Cardiac fibroblast (primary cell): ENCODE measurements at regions not wholly inside any gene's neighbourhood (a gene's known extent, or its start where the extent isn't known, plus 50 kb on each side); places are given as distances from the start of the nearest gene placed in this dataset.
A peak's percentile ranks its signal among the peaks of the same experiment; 100 is the strongest.

ENCODE experiments used
- DNase-seq, 2 donors: peaks; one replicate each; pipeline versions ENCODE4 v3.0.0 to v3.0.0-alpha.2; 2010; ENCODE audit warnings: low read depth in 2 of 2
- H3K4me3 ChIP-seq, 2 donors: replicated peaks in 1 of 2; 1 replicate in 1 of 2; 2 replicates in 1 of 2; pipeline ENCODE4 v1.5.1; 2011; ENCODE audit warnings: low read depth in 2 of 2, low read length in 2 of 2, mild to moderate bottlenecking in 2 of 2, moderate library complexity in 1 of 2
- TF ChIP-seq, protein P1 (sequence below): IDR thresholded peaks from one replicate; pipeline ENCODE4 v1.5.1; 2011; ENCODE audit warnings: low read depth, mild to moderate bottlenecking, low read length, inconsistent platforms

DNA sequence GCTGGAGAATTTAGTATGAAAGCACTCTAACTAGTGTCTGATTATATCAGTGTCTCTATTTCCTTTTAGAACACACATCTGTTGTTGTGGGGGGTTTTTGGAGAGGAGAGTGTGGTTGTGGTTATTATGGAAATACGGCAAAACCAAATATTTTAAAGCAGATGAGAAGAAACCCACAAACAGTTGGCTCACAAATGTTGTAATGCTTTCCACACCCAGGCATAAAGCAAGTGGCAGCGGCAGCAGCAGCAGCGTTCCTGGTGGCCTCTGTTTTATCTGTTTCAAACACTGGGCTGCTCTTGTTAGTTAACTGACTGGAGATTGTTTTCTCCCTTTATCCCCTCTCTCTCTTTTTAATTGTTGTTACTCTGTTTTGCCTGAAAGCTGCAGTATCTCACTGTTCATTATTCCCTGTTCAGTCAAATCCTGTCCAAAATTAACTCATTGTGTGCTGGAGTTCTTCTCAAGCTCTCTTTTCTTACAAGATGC lies 1045.5 kb upstream of the NR2F2 start:
- peak; percentile 69 to 88 for DNase-seq
- TF ChIP-seq, protein P1, sequence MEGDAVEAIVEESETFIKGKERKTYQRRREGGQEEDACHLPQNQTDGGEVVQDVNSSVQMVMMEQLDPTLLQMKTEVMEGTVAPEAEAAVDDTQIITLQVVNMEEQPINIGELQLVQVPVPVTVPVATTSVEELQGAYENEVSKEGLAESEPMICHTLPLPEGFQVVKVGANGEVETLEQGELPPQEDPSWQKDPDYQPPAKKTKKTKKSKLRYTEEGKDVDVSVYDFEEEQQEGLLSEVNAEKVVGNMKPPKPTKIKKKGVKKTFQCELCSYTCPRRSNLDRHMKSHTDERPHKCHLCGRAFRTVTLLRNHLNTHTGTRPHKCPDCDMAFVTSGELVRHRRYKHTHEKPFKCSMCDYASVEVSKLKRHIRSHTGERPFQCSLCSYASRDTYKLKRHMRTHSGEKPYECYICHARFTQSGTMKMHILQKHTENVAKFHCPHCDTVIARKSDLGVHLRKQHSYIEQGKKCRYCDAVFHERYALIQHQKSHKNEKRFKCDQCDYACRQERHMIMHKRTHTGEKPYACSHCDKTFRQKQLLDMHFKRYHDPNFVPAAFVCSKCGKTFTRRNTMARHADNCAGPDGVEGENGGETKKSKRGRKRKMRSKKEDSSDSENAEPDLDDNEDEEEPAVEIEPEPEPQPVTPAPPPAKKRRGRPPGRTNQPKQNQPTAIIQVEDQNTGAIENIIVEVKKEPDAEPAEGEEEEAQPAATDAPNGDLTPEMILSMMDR = peak; percentile 24
- no peak overlapping the region for H3K4me3 ChIP-seq

DNA sequence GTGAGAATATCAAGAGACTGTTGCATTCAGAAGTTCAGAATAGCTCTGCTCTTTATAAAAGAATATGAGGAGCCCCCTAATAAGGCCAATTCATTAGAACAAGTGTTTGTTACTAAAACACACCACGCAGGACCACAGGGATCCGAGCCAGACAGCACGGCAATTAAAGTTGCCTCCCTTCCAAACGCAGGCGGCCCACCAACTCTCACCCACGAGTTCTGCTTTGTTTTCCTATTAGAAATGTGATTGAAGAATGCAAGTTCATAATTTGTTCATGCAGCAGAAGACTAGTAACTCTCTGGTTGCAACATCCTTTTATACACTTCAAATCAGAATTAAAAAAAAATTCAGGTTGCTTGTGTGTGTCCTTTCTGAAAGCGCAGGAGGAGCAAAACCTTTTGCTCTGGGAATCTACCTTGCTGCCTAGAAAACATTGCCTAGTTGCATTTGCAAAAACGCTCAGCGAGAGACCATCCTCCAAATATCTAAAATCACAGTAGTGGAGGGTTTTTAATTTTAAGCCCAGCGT lies 1044.1 kb upstream of the NR2F2 start:
- TF ChIP-seq, protein P1 = no peak
- no peak overlapping the region for H3K4me3 ChIP-seq
- no peak for DNase-seq

DNA sequence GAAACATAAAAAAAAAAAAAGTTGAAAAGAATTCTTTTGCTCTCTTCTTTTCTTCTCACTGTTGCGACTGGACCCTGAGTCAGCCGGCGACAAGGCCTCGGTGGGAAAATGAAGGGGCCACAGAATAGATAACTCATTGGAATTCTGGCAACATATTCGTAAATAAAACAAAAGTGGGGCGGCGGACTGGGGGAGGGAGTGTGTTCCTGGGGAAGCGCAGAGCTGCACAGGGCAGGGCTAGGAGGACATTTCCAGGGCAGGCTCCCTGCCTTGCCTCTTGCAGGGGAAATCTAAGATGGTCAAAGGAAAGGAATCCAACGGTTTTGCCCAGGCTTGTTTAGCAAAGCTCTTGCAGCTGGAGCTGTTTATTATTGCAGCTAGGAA lies 1042.8 kb upstream of the NR2F2 start:
- no peak for DNase-seq
- TF ChIP-seq, protein P1 = no peak
- no peak overlapping the region for H3K4me3 ChIP-seq

DNA sequence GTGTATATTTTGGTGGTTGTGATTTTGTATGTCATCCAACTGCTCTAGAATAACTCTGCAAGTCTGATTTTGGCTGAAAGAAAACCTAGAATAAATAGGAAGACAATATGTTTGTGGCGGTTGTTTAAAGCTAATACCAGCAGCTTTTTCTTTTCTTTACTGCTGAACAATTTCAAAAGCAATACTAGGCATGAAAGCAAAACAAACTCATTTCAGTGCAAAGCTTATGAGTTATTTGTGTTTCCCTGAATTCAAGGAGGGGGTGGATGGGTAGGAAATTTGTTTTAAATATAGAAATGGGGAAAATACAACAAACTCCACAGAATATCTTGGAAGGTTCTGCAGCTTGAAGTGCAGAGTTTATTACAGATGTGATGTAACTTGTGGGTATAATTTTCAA lies 1041.9 kb upstream of the NR2F2 start:
- no peak overlapping the region for H3K4me3 ChIP-seq
- DNase-seq = no peak
- TF ChIP-seq, protein P1 = no peak

DNA sequence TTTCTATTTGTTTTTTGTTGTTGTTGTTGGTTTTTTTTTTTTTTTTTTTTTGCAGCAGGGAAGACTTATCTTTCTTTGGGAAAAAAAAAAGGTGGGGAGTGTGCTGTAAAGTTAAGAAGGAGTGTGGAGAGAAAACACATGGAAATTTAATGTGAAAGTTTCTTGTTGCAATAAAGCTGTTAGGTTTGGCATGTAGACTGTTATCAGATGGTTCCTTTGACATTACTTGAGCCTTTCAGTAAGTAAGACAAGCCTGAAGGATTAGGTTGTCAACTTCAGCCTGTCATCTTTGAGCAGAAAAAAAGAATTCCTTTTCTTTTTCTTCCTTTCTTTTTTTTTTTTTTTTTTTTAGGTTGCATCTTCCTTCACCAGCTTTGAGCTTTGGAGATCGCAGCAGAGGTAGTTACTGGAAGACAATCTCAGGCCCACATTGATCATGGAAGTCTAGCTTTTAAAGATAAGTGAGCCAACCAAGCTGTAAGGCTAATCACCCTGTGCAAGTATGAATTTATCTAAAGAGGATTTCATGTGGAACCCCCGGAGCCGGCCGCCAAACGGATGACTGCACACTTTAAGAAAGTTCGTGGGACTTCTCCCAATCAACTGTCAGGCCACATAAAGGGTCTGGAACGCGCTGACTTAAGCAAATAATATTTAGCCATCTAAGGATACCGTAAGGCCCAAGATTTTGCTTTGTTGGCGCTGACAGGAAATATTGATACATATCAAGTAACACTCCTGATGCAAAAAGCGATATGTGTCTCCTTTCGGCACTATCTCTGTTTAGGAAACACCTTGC lies 1040.1 kb upstream of the NR2F2 start:
- TF ChIP-seq, protein P1 = no peak
- DNase-seq = no peak
- H3K4me3 ChIP-seq = no peak overlapping the region

DNA sequence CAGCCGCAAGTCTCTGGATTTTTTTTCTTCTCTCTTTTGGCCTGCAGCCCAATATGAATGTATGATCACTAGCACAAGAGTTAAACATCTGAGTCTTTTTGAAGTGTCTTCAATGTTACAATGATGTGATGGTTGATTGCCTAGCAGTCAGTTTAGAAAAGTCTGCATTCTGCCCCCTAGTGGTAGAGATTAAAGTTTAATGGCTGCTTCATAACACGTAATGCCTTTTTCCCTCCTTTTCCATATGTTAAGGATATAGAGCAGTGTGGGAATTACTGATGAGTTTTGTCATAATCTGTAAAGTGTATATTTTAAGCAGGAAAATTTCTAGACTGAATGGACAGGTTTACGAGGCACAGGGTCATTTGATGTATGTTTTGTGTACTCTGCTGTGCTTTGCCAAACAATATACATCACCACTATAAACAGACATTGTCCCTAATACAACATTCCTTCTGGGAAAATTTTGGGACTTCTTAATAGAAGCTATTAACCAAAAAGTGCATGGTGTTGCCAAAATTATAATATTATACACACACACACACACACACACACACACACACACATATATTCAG lies 1038.5 kb upstream of the NR2F2 start:
- no peak overlapping the region for H3K4me3 ChIP-seq
- TF ChIP-seq, protein P1 = peak; percentile 46
- peak in 1 of 2 donors; percentile 70 for DNase-seq
